IgD-negative memory B cell (primary cell): ENCODE measurements at regions not wholly inside any gene's neighbourhood (a gene's known extent, or its start where the extent isn't known, plus 50 kb on each side); places are given as distances from the start of the nearest gene placed in this dataset.

Source experiments
- H3K27ac Mint-ChIP-seq, 3 donors: one replicate each; pipeline ENCODE4 v1.8.0; 2020 to 2022; ENCODE audit warnings: mild to moderate bottlenecking in 3 of 3, mixed read lengths in 3 of 3, moderate library complexity in 1 of 3
- H3K27me3 Mint-ChIP-seq: one replicate; pipeline ENCODE4 v1.8.0; 2021; ENCODE audit warnings: mixed read lengths
- H3K36me3 Mint-ChIP-seq: one replicate; pipeline ENCODE4 v1.8.0; 2020; ENCODE audit warnings: mild to moderate bottlenecking, mixed read lengths
- H3K4me1 Mint-ChIP-seq, 3 donors: one replicate each; pipeline ENCODE4 v1.8.0; 2020 to 2022; ENCODE audit warnings: mixed read lengths in 3 of 3, mild to moderate bottlenecking in 1 of 3
- H3K4me3 Mint-ChIP-seq, 4 donors: one replicate each; pipeline ENCODE4 v1.8.0; 2020 to 2022; ENCODE audit warnings: mild to moderate bottlenecking in 4 of 4, mixed read lengths in 4 of 4, moderate library complexity in 3 of 4
- H3K9me3 Mint-ChIP-seq, 3 donors: one replicate each; pipeline ENCODE4 v1.8.0; 2020 to 2021; ENCODE audit warnings: mixed read lengths in 3 of 3, mild to moderate bottlenecking in 1 of 3

DNA sequence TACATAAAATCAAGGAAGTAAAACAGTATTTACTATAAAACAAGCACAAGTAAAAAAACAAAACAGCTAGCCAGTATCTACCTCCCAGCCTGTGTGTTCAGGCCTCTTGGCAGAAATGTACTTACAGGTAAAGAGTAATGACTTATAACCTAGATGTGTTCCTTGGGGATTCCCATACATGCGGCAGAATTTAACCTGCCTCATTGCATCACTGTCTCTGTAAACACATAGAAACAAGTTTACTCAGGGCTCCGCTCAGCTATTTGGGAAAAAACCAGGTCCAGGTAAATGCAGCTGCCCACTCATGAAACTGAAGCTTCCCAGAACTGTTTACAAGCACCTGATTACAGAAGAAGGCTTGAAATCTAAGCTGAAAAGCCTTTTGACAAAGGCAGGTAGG, 50.7 kb upstream of the SERP2 start:
- Mint-ChIP-seq H3K27me3 (peaks cover 7% of the 10 kb centered on the region), H3K4me1 (no peaks in the 10 kb centered on the region), H3K27ac (no peak overlapping the region), H3K4me3 (no peak overlapping the region), H3K9me3 (peaks cover 0 to 3% (median 2%) of the 10 kb centered on the region in 3 donors), H3K36me3 (peaks cover 3% of the 10 kb centered on the region)

DNA sequence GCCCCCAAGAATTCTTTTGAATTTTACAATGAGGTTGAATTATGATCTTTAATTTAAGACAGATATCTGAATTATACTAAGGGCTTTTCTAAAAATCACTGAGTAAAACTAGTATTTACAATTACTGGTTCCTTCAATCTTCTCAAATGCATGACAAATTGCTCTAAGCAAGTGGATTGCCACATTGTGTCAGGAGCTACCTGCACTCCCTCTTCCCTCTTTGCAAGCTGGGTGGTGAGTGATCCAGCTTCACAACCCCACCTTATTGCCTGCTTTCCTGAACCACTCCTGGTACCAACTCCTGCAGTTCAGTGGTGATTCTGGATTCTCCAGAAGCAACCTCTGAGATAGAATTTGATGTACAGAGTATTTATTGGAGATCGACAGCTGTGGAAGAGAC, 49.9 kb upstream of the SERP2 start:
- Mint-ChIP-seq H3K27me3 (peaks cover 2% of the 10 kb centered on the region), H3K4me1 (no peaks in the 10 kb centered on the region), H3K9me3 (peaks cover 0 to 7% (median 3%) of the 10 kb centered on the region in 3 donors), H3K36me3 (peaks cover 3% of the 10 kb centered on the region), H3K27ac (no peak overlapping the region), H3K4me3 (no peak overlapping the region)
